K562 (cell line): ENCODE measurements at regions not wholly inside any gene's neighbourhood (a gene's known extent, or its start where the extent isn't known, plus 50 kb on each side); places are given as distances from the start of the nearest gene placed in this dataset.

Source experiments
- BCOR ChIP-seq: fragments of 450-650 bp; IDR thresholded peaks from 2 replicates; pipeline ENCODE4 v1.6.1; 2016
- CREB3L1 ChIP-seq: fragments of 450-650 bp; IDR thresholded peaks from 2 replicates; pipeline ENCODE4 v1.6.1; 2014; ENCODE audit warnings: low read depth, mild to moderate bottlenecking, moderate library complexity, borderline replicate concordance
- ELF4 ChIP-seq: fragments of 450-650 bp; formaldehyde crosslinking; IDR thresholded peaks from 2 replicates; pipeline ENCODE4 v1.4.0; 2022; ENCODE audit warnings: missing genetic modification characterization
- ID3 ChIP-seq, 2 experiments: fragments of 250-450 bp in 1 of 2; fragments of 450-650 bp in 1 of 2; sonication (Bioruptor Pico) in 1 of 2; IDR thresholded peaks; 2 replicates each; pipeline versions ENCODE4 v1.6.1 to v1.8.0; 2016 to 2021; ENCODE audit warnings: mild to moderate bottlenecking in 2 of 2, moderate library complexity in 2 of 2, missing compliant biosample characterization in 1 of 2, missing genetic modification characterization in 1 of 2
- JUND ChIP-seq, 2 experiments: IDR thresholded peaks; 2 replicates in 1 of 2; 3 replicates in 1 of 2; pipeline ENCODE4 v1.6.1; 2011; ENCODE audit warnings: borderline replicate concordance in 2 of 2, low read depth in 2 of 2, low read length in 2 of 2, improper control_type of control experiment in 1 of 2, missing biosample characterization in 1 of 2, missing genetic modification characterization in 1 of 2, missing genetic modification reagents in 1 of 2
- NR3C1 ChIP-seq: sonication (generic); formaldehyde crosslinking; IDR thresholded peaks from 2 replicates; pipeline ENCODE4 v1.8.1; 2022; ENCODE audit warnings: missing genetic modification reagents
- NR4A1 ChIP-seq, 2 experiments: fragments of 250-450 bp in 1 of 2; fragments of 450-650 bp in 1 of 2; sonication (Bioruptor Pico) in 1 of 2; IDR thresholded peaks; 2 replicates each; pipeline versions ENCODE4 v1.4.0 to v1.6.1; 2016 to 2020; ENCODE audit warnings: mild to moderate bottlenecking in 2 of 2, missing compliant biosample characterization in 1 of 2, missing genetic modification characterization in 1 of 2, moderate library complexity in 1 of 2
- OTX1 ChIP-seq: fragments of 450-650 bp; formaldehyde crosslinking; IDR thresholded peaks from 2 replicates; pipeline ENCODE4 v1.4.0; 2022; ENCODE audit warnings: mild to moderate bottlenecking
- PHF21A ChIP-seq: fragments of 450-650 bp; IDR thresholded peaks from 2 replicates; pipeline ENCODE4 v1.6.1; 2017; ENCODE audit warnings: low read depth, borderline replicate concordance
- RBFOX2 ChIP-seq: fragments of 200-400 bp; formaldehyde crosslinking; IDR thresholded peaks from 2 replicates; pipeline ENCODE4 v1.6.1; 2017; ENCODE audit warnings: low read depth, mild to moderate bottlenecking, low read length, moderate library complexity
- SMC3 ChIP-seq: conservative IDR thresholded peaks from 2 replicates; pipeline ENCODE4 v1.6.1; 2011; ENCODE audit warnings: low read depth, low read length, improper control_type of control experiment; ENCODE audit not compliant: insufficient read depth
- TCF15 ChIP-seq: fragments of 250-450 bp; sonication (Bioruptor Pico); IDR thresholded peaks from 2 replicates; pipeline ENCODE4 v1.8.0; 2022; ENCODE audit warnings: moderate library complexity, mild to moderate bottlenecking, inconsistent platforms
- TFAP4 ChIP-seq: sonication (generic); formaldehyde crosslinking; IDR thresholded peaks from 2 replicates; pipeline ENCODE4 v1.8.0; 2022; ENCODE audit warnings: missing genetic modification reagents, mild to moderate bottlenecking, moderate library complexity, borderline replicate concordance
- ZBTB7A ChIP-seq: IDR thresholded peaks from 2 replicates; pipeline ENCODE4 v1.6.1; 2011; ENCODE audit warnings: low read depth, mild to moderate bottlenecking, low read length, moderate library complexity, borderline replicate concordance; ENCODE audit not compliant: control insufficient read depth
- ZNF133 ChIP-seq: fragments of 250-450 bp; sonication (Bioruptor Pico); IDR thresholded peaks from 2 replicates; pipeline ENCODE4 v1.4.0; 2020; ENCODE audit warnings: mild to moderate bottlenecking
- TF ChIP-seq, protein P1 (sequence below): fragments of 250-450 bp; sonication (Bioruptor Pico); IDR thresholded peaks from 2 replicates; pipeline ENCODE4 v1.5.0; 2021
- TF ChIP-seq, protein P2 (sequence below): fragments of 250-450 bp; sonication (Bioruptor Pico); IDR thresholded peaks from 2 replicates; pipeline ENCODE4 v1.5.0; 2020; ENCODE audit warnings: mild to moderate bottlenecking

DNA sequence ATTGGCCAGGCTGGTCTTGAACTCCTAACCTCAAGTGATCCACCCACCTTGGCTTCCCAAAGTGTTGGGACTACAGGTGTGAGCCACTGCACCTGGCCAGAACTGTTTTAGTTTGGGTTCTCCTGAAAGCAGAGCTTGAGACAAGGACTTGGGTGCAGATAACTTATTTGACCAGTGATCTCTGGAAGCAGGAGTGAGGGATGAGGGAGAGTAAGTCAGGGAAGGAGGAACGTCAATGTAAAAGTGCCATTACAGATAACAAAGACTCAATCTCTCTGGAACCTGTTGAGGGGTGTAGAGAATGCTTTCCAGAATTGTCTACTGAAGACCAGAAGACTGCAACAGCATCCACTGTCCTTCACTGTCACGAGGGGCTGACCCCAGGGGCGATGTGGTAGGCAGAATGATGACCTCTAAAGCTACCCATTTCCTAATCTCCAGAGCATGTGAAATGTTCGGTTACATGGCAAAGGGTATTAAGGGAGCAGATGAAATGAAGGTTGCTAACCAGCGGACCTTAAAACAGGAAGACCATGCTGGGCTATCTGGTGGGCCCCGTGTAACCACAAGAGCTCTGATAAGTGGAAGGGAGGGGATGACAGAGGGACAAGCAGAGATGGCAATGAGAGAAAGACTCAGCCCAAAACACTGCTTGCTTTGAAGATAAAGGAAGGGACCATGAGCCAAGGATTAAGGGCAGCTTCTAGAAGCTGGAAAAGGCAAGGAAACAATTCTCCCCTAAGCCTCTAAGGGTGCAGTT lies 207.8 kb downstream of the RBM19 start (continued):
- TF ChIP-seq JUND (IDR thresholded peaks at IDR 0.05; ENCODE audit: borderline replicate concordance, low read depth, low read length), result peak; percentile 39; the same call in 1 of the 2 replicates
- no peak for TF ChIP-seq JUND (tag; IDR thresholded peaks at IDR 0.05; ENCODE audit: borderline replicate concordance, low read depth, low read length)
- TF ChIP-seq, protein P1, sequence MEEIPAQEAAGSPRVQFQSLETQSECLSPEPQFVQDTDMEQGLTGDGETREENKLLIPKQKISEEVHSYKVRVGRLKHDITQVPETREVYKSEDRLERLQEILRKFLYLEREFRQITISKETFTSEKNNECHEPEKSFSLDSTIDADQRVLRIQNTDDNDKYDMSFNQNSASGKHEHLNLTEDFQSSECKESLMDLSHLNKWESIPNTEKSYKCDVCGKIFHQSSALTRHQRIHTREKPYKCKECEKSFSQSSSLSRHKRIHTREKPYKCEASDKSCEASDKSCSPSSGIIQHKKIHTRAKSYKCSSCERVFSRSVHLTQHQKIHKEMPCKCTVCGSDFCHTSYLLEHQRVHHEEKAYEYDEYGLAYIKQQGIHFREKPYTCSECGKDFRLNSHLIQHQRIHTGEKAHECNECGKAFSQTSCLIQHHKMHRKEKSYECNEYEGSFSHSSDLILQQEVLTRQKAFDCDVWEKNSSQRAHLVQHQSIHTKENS (CRISPR knock-in tag), result no peak
- TF ChIP-seq OTX1 (CRISPR knock-in tag), result 0 out of 2 replicates have a peak, but pooled peaks have one; percentile 42
- TF ChIP-seq, protein P2, sequence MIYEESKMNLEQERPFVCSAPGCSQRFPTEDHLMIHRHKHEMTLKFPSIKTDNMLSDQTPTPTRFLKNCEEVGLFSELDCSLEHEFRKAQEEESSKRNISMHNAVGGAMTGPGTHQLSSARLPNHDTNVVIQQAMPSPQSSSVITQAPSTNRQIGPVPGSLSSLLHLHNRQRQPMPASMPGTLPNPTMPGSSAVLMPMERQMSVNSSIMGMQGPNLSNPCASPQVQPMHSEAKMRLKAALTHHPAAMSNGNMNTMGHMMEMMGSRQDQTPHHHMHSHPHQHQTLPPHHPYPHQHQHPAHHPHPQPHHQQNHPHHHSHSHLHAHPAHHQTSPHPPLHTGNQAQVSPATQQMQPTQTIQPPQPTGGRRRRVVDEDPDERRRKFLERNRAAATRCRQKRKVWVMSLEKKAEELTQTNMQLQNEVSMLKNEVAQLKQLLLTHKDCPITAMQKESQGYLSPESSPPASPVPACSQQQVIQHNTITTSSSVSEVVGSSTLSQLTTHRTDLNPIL (CRISPR knock-in tag), result no peak
- peak; percentile 60; the same call in 1 of the 2 replicates for TF ChIP-seq ELF4 (CRISPR knock-in tag)
- no peak for TF ChIP-seq SMC3
- TF ChIP-seq TCF15 (CRISPR knock-in tag), result no peak
- no peak for TF ChIP-seq RBFOX2
- no peak for TF ChIP-seq TFAP4 (CRISPR knock-in tag)
- TF ChIP-seq ZNF133 (CRISPR knock-in tag), result no peak
- no peak for TF ChIP-seq PHF21A
- no peak for TF ChIP-seq NR3C1
- TF ChIP-seq ID3 (CRISPR knock-in tag; IDR thresholded peaks at IDR 0.05), result no peak
- no peak for TF ChIP-seq ID3 (tag; IDR thresholded peaks at IDR 0.05)
- no peak for TF ChIP-seq CREB3L1
- TF ChIP-seq BCOR, result 0 out of 2 replicates have a peak, but pooled peaks have one; percentile 20
- no peak for TF ChIP-seq NR4A1 (CRISPR knock-in tag; IDR thresholded peaks at IDR 0.05)
- TF ChIP-seq NR4A1 (tag; IDR thresholded peaks at IDR 0.05), result no peak
- peak; percentile 34; the same call in 1 of the 2 replicates for TF ChIP-seq ZBTB7A
